Fibroblast of pulmonary artery (primary cell): ENCODE measurements at regions not wholly inside any gene's neighbourhood (a gene's known extent, or its start where the extent isn't known, plus 50 kb on each side); places are given as distances from the start of the nearest gene placed in this dataset.

ENCODE experiments used
- DNase-seq: peaks from one replicate; pipeline ENCODE4 v3.0.0-alpha.2; 2010; ENCODE audit warnings: low read depth
- H3K4me3 ChIP-seq: replicated peaks from 2 replicates; pipeline ENCODE4 v1.5.1; 2011; ENCODE audit warnings: low read depth, mild to moderate bottlenecking, control low read depth, low read length, moderate library complexity
- CTCF ChIP-seq: IDR thresholded peaks from 2 replicates; pipeline ENCODE4 v1.5.1; 2011; ENCODE audit warnings: mild to moderate bottlenecking, control low read depth, low read length, inconsistent platforms; ENCODE audit errors: missing control alignments

- DNase-seq, result no peak
- no peak for TF ChIP-seq CTCF
- no peak overlapping the region for H3K4me3 ChIP-seq
Measured at GRCh38 chr9:119597499-119597898, 228.3 kb upstream of the BRINP1 start.

- no peak for TF ChIP-seq CTCF
- no peak for DNase-seq
- no peak overlapping the region for H3K4me3 ChIP-seq
Measured at GRCh38 chr9:119596703-119597102, 227.5 kb upstream of the BRINP1 start.

- TF ChIP-seq CTCF, result no peak
- DNase-seq, result no peak
- no peak overlapping the region for H3K4me3 ChIP-seq
Measured at GRCh38 chr9:119588874-119589744, 219.9 kb upstream of the BRINP1 start.

- no peak for DNase-seq
- H3K4me3 ChIP-seq, result no peak overlapping the region
- TF ChIP-seq CTCF, result no peak
Measured at GRCh38 chr9:119577881-119578280, 208.6 kb upstream of the BRINP1 start.

- no peak for TF ChIP-seq CTCF
- no peak for DNase-seq
- H3K4me3 ChIP-seq, result no peak overlapping the region
Measured at GRCh38 chr9:119559986-119560385, 190.8 kb upstream of the BRINP1 start.

GRCh38 chr9:119559056-119559455 is 189.8 kb upstream of the BRINP1 start:
- no peak for TF ChIP-seq CTCF
- no peak overlapping the region for H3K4me3 ChIP-seq
- DNase-seq, result no peak
